Uterus (tissue), 3 donors: ENCODE measurements at regions not wholly inside any gene's neighbourhood (a gene's known extent, or its start where the extent isn't known, plus 50 kb on each side); places are given as distances from the start of the nearest gene placed in this dataset.

ENCODE experiments used
- DNase-seq, 2 donors: peaks; one replicate each; pipeline ENCODE4 v3.0.0-alpha.2; 2019 to 2020
- H3K27ac ChIP-seq, 2 donors: fragments of 200-600 bp; sonication (generic); 1 replicate in 1 of 2; 2 replicates in 1 of 2; pipeline ENCODE4 v1.5.1; 2016 to 2018
- H3K27me3 ChIP-seq, 2 donors: fragments of 200-600 bp; sonication (generic); one replicate each; pipeline ENCODE4 v1.5.1; 2018 to 2019; ENCODE audit warnings: control low read depth in 1 of 2
- H3K36me3 ChIP-seq, 2 donors: fragments of 200-600 bp; sonication (generic); one replicate each; pipeline ENCODE4 v1.5.1; 2019; ENCODE audit warnings: control low read depth in 1 of 2
- H3K4me1 ChIP-seq, 2 donors: fragments of 200-600 bp; sonication (generic); one replicate each; pipeline ENCODE4 v1.5.1; 2018 to 2019; ENCODE audit warnings: control low read depth in 1 of 2
- H3K4me3 ChIP-seq, 2 donors: fragments of 200-600 bp; sonication (generic); 1 replicate in 1 of 2; 2 replicates in 1 of 2; pipeline ENCODE4 v1.5.1; 2018 to 2019; ENCODE audit warnings: mild to moderate bottlenecking in 1 of 2
- H3K9me3 ChIP-seq, 2 donors: fragments of 200-600 bp; sonication (generic); one replicate each; pipeline ENCODE4 v1.5.1; 2019; ENCODE audit warnings: control low read depth in 1 of 2
- POLR2A ChIP-seq, 2 donors: fragments of 450-650 bp; IDR thresholded peaks; one replicate each; pipeline ENCODE4 v1.6.1; 2016; ENCODE audit warnings: antibody characterized with exemption in 2 of 2, mild to moderate bottlenecking in 1 of 2, moderate library complexity in 1 of 2
- intact Hi-C: fragments of 100-400 bp; cut with DNase I; formaldehyde crosslinking; loops from one replicate; pipeline ENCODE4 v1.15.1; 2023; ENCODE audit warnings: low total_unique reads
- TF ChIP-seq, protein P1 (sequence below), 4 experiments: fragments of 200-600 bp in 2 of 4; fragments of 450-650 bp in 2 of 4; sonication (generic) in 2 of 4; IDR thresholded peaks; one replicate each; pipeline ENCODE4 v1.5.1; 2016 to 2019; ENCODE audit warnings: antibody characterized with exemption in 4 of 4, mild to moderate bottlenecking in 2 of 4, moderate library complexity in 1 of 4
- donor health status: DM: yes; HTN: yes; CAD: no.

DNA sequence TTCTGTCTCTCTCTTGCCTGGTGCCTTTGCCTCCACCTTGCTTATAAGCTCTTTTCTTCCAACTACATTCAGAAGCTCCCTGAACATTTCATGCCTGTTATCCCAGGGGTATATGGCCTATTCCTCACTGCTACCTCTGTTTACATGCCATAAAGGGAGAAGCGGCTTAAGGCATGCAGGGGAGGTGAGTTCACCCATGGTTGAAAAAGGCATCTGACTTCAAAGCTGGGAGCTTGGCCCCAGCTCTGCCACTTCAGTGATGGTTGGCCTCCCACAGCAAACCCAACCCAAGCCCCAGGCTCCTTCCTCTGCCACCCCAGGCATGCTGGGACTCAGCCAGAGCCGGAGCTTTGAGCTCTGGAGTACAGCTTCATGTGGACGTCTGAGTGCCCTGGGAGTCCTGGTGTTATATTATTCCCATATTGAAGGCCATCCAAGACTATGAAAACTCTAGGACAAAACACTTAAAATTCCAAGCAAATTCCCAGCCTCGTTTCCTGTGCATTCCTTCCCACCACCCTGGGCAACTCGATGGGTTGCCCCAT lies 468.6 kb upstream of the ZMIZ1 start:
- H3K27ac ChIP-seq: no peak overlapping the region
- H3K27me3 ChIP-seq: no peaks in the 10 kb centered on the region
- H3K36me3 ChIP-seq: no peaks in the 10 kb centered on the region
- no peak for DNase-seq
- no peaks in the 10 kb centered on the region for H3K9me3 ChIP-seq
- H3K4me1 ChIP-seq: no peaks in the 10 kb centered on the region
- no peak overlapping the region for H3K4me3 ChIP-seq
- TF ChIP-seq, protein P1, sequence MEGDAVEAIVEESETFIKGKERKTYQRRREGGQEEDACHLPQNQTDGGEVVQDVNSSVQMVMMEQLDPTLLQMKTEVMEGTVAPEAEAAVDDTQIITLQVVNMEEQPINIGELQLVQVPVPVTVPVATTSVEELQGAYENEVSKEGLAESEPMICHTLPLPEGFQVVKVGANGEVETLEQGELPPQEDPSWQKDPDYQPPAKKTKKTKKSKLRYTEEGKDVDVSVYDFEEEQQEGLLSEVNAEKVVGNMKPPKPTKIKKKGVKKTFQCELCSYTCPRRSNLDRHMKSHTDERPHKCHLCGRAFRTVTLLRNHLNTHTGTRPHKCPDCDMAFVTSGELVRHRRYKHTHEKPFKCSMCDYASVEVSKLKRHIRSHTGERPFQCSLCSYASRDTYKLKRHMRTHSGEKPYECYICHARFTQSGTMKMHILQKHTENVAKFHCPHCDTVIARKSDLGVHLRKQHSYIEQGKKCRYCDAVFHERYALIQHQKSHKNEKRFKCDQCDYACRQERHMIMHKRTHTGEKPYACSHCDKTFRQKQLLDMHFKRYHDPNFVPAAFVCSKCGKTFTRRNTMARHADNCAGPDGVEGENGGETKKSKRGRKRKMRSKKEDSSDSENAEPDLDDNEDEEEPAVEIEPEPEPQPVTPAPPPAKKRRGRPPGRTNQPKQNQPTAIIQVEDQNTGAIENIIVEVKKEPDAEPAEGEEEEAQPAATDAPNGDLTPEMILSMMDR (IDR thresholded peaks at IDR 0.05): no peak
- TF ChIP-seq POLR2A (IDR thresholded peaks at IDR 0.05): no peak
- intact Hi-C loops: no loop called here

DNA sequence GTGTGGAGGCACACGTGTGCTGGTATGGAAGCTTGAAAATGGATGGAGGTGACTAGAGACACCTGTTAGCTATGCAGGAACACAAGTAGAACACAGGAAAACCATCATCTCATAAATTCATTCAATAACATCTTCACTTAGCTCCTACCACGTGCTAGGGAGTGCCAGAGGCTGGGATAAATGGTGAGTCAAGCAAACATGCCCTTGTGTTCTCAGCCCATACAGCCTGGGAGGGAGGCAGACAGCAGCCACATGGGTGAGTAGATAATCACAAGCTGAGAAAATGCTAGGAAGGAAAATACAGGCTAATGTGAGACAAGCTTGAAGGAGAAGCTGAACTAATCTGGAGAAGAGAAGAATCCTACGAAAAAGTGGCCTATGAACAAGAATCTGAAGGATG lies 468.0 kb upstream of the ZMIZ1 start:
- Histone ChIP-seq H3K4me3 (no peak overlapping the region), H3K9me3 (no peaks in the 10 kb centered on the region), H3K27ac (no peak overlapping the region), H3K27me3 (no peaks in the 10 kb centered on the region), H3K36me3 (no peaks in the 10 kb centered on the region), H3K4me1 (no peaks in the 10 kb centered on the region)
- TF ChIP-seq, protein P1 (IDR thresholded peaks at IDR 0.05): no peak
- TF ChIP-seq POLR2A (IDR thresholded peaks at IDR 0.05): no peak
- DNase-seq: peak in 1 of 2 donors; percentile 16
- intact Hi-C loops: no loop called here

DNA sequence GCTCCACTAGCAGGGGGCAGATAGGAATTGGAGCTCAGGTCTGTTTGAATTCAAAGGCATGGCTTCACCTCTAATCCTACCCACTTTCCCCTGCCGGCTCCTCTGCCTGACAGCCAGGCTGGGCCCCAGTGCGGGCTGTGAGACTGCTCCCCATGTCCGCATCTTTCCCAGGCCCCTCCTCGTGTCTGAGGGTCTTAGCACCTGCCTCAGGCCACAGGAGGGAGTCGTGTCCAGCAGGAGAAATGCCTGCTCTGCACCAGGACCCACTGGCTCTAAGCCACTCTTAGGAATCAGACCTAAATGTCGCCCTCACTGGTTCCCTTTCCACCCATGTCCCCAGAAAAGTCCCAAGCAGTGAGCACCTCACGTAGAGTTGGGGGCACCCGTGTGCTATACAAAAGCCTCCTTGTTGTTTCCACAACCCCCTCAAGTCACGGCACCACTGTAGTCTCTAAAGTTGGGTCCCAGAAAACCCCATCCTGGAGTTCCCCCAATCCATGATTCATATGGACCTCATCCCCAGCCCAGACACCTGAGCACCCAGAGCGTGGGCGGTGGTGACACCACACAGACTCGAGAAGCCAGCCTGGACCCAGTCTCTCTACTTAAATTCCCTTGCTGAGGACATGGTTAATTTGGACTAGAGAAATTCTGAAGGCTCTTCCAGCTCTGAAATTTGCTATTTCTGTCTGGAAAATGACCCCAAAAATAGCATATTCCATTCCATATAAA lies 466.4 kb upstream of the ZMIZ1 start:
- TF ChIP-seq POLR2A (IDR thresholded peaks at IDR 0.05): no peak
- TF ChIP-seq, protein P1 (IDR thresholded peaks at IDR 0.05): no peak
- Histone ChIP-seq H3K27ac (no peak overlapping the region), H3K4me1 (no peaks in the 10 kb centered on the region), H3K4me3 (no peak overlapping the region), H3K9me3 (no peaks in the 10 kb centered on the region), H3K27me3 (no peaks in the 10 kb centered on the region), H3K36me3 (no peaks in the 10 kb centered on the region)
- intact Hi-C loops: no loop called here
- peak; percentile 6 to 10 for DNase-seq

DNA sequence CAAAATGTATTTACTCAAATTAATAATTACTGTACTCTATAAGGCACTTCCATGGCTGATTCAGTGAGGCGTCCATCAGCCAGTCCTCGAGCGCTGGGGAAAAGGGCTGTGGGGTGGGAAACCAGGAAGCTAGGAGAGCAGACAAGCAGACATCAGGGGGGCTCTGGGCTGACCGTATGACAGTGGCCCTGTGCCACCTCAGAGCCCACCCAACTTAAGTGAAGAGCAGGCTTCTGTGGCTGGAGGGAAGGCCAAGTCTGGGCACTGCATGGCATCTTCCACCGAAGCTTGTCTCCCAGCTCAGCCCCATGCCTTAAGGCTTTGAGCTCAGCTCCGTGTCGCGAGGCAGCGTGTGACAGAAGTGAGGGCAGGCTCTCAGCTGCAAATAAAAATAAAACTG lies 464.5 kb upstream of the ZMIZ1 start:
- Histone ChIP-seq H3K36me3 (no peaks in the 10 kb centered on the region), H3K4me3 (no peak overlapping the region), H3K27me3 (no peaks in the 10 kb centered on the region), H3K9me3 (no peaks in the 10 kb centered on the region), H3K27ac (no peak overlapping the region), H3K4me1 (no peaks in the 10 kb centered on the region)
- DNase-seq: peak; percentile 8
- TF ChIP-seq POLR2A (IDR thresholded peaks at IDR 0.05): no peak
- TF ChIP-seq, protein P1 (IDR thresholded peaks at IDR 0.05): no peak
- intact Hi-C loops: no loop called here

DNA sequence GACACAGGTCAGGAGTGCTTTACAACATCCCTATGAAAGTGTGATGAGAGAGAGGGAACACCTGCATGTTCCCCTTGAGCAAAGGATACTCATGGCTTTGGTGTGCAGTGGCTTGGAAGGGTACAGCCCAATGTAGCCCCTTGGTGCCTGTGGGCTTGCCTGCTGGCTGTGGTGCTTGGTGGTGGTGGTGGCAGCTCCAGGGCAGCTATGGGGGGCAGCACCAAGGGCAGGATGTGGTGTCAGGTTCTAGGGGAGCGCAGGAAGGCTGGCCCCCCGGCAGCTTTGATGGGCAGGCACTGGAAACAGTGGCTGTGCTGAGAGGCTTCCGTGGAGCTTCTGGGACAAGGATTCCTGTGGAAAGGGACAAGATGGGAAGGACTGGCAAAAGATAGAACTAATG lies 464.0 kb upstream of the ZMIZ1 start:
- Histone ChIP-seq H3K9me3 (no peaks in the 10 kb centered on the region), H3K4me3 (no peak overlapping the region), H3K36me3 (no peaks in the 10 kb centered on the region), H3K4me1 (no peaks in the 10 kb centered on the region), H3K27ac (no peak overlapping the region), H3K27me3 (no peaks in the 10 kb centered on the region)
- TF ChIP-seq, protein P1 (IDR thresholded peaks at IDR 0.05): no peak
- intact Hi-C loops: no loop called here
- peak in 1 of 2 donors; percentile 5 for DNase-seq
